ENCODE measurements at regions not wholly inside any gene's neighbourhood (a gene's known extent, or its start where the extent isn't known, plus 50 kb on each side); places are given as distances from the start of the nearest gene placed in this dataset.
A peak's percentile ranks its signal among the peaks of the same experiment; 100 is the strongest.

DNA sequence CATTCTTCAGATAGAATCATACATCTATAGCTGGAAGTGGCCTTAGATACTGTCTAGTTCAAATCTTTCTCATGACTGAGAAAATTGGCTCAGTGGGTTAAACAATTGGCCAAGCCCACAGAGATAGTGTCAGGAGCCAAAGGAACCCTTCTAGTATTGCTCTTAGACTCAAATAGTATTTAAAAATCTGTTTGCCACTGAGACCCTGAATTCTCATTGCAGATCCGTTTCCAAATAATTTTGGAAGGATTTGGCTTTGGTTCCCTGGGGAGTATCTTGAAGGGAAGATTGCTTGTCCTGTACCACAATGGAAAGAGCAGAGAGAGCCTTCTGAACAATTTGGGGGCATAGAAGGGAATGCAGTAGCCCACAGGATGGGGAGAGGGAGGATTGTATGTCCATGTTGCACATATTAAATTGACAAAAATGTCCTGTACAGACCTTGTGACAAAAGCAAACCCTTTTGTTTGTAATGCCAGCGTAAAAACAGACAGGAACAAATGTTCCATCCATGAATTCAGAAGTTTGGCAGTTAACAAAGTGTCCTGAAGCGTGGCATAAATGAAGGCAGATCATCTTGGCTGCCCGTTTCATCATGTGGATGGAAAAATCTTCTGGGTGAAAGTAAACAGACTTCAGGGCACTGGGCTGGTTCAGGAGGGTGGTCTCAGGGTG is 156.4 kb upstream of the RASGRP1 start:
- Mint-ChIP-seq H3K9me3 (ENCODE audit: low read depth) (no peaks in the 10 kb centered on the region), H3K27me3 (peaks cover 2% of the 10 kb centered on the region), H3K36me3 (ENCODE audit: insufficient read depth) (no peaks in the 10 kb centered on the region), H3K27ac (no peak overlapping the region), H3K4me1 (ENCODE audit: low read depth) (no peaks in the 10 kb centered on the region), H3K4me3 (ENCODE audit: low read depth) (no peak overlapping the region)
- TF ChIP-seq, protein P1, sequence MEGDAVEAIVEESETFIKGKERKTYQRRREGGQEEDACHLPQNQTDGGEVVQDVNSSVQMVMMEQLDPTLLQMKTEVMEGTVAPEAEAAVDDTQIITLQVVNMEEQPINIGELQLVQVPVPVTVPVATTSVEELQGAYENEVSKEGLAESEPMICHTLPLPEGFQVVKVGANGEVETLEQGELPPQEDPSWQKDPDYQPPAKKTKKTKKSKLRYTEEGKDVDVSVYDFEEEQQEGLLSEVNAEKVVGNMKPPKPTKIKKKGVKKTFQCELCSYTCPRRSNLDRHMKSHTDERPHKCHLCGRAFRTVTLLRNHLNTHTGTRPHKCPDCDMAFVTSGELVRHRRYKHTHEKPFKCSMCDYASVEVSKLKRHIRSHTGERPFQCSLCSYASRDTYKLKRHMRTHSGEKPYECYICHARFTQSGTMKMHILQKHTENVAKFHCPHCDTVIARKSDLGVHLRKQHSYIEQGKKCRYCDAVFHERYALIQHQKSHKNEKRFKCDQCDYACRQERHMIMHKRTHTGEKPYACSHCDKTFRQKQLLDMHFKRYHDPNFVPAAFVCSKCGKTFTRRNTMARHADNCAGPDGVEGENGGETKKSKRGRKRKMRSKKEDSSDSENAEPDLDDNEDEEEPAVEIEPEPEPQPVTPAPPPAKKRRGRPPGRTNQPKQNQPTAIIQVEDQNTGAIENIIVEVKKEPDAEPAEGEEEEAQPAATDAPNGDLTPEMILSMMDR (IDR thresholded peaks at IDR 0.05; ENCODE audit: unreplicated experiment) = no peak
- no peak for DNase-seq (ENCODE audit: low spot score, unreplicated experiment)

DNA sequence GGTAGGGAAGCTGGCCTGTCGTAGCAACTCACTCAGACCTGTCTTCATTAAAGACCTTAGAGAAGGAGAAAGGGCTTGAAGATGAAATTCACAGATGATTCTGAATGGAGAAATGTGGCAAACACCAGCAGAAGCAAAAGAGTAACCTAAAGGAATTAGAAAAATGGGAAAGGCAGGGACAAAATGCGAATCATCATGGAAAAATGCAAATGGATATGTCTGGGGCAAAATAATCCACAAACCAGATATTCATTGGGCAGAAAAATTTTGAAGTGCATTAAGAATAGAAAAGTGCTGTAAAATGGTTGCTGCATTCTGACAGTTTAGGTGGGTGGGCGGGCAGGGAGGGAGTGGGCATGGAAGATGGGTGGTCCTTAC is 156.9 kb upstream of the RASGRP1 start:
- Mint-ChIP-seq H3K9me3 (ENCODE audit: low read depth) (no peaks in the 10 kb centered on the region), H3K27ac (no peak overlapping the region), H3K4me3 (ENCODE audit: low read depth) (no peak overlapping the region), H3K36me3 (ENCODE audit: insufficient read depth) (no peaks in the 10 kb centered on the region), H3K27me3 (peaks cover 6% of the 10 kb centered on the region), H3K4me1 (ENCODE audit: low read depth) (no peaks in the 10 kb centered on the region)
- DNase-seq (ENCODE audit: low spot score, unreplicated experiment) = no peak
- TF ChIP-seq, protein P1 (IDR thresholded peaks at IDR 0.05; ENCODE audit: unreplicated experiment) = no peak

DNA sequence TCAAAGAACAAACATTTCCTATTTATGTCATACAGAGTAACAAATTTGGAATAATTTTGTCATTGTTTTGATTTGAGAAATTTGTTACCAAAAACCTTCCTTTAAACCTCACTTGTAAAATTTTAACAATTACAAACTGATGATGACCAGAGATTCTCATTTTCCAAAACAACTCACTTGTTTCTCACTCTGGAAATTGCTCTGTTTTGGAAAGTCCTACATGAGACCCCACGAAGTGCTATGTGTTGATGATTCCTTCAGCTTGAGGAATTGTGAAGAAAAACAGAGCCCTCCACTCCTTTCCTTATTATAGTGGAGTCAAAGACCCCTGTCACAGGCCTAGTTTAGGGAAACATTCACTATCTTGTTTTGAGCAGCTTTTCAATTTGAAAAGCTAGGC is 157.6 kb upstream of the RASGRP1 start:
- DNase-seq (ENCODE audit: low spot score, unreplicated experiment) = no peak
- Mint-ChIP-seq H3K4me1 (ENCODE audit: low read depth) (no peaks in the 10 kb centered on the region), H3K9me3 (ENCODE audit: low read depth) (no peaks in the 10 kb centered on the region), H3K27ac (no peak overlapping the region), H3K27me3 (peaks cover 10% of the 10 kb centered on the region), H3K36me3 (ENCODE audit: insufficient read depth) (no peaks in the 10 kb centered on the region), H3K4me3 (ENCODE audit: low read depth) (no peak overlapping the region)
- TF ChIP-seq, protein P1 (IDR thresholded peaks at IDR 0.05; ENCODE audit: unreplicated experiment) = no peak

DNA sequence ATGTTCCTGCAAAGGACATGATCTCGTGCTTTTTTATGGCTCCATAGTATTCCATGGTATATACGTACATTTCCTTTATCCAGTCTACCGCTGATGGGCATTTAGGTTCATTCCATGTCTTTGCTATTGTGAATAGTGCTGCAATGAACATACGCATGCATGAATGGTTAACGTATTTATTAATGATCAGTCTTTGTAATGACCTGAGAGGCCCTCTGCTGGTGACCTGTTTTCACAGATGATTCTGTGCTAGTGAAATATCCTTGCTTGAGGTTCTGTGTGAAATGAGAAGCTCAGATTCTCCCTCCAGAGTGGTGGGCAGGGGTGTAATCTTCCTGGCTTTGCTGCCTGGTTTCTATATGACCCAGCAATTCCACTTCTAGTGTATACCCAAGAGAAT is 160.2 kb upstream of the RASGRP1 start:
- no peaks in the 10 kb centered on the region for H3K9me3 Mint-ChIP-seq (ENCODE audit: low read depth)
- H3K4me1 Mint-ChIP-seq (ENCODE audit: low read depth) = no peaks in the 10 kb centered on the region
- TF ChIP-seq, protein P1 (IDR thresholded peaks at IDR 0.05; ENCODE audit: unreplicated experiment) = peak; percentile 14
- peaks cover 10% of the 10 kb centered on the region for H3K27me3 Mint-ChIP-seq
- no peak overlapping the region for H3K4me3 Mint-ChIP-seq (ENCODE audit: low read depth)
- no peak for DNase-seq (ENCODE audit: low spot score, unreplicated experiment)
- no peak overlapping the region for H3K27ac Mint-ChIP-seq
- no peaks in the 10 kb centered on the region for H3K36me3 Mint-ChIP-seq (ENCODE audit: insufficient read depth)

DNA sequence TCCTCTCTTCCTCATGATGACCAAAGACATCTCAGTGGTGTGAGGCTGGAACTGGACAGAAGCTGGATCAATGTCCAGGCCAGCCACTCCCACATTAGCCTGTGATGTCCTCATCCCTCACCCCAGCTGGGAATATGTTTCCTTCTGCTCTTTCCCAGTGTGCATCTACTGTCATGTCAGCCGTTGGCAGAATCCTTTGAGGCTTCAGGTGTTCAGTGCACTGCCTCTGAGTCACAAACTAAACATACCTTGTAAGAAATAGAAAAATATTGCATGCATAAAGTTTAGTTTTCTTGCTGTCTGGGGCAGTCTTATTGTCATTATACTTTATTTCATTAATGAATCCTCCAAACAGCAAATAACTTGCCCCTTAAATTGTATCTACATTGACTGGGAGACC is 161.6 kb upstream of the RASGRP1 start:
- H3K4me3 Mint-ChIP-seq (ENCODE audit: low read depth) = no peak overlapping the region
- no peak overlapping the region for H3K27ac Mint-ChIP-seq
- H3K27me3 Mint-ChIP-seq = peaks cover 10% of the 10 kb centered on the region
- TF ChIP-seq, protein P1 (IDR thresholded peaks at IDR 0.05; ENCODE audit: unreplicated experiment) = no peak
- H3K9me3 Mint-ChIP-seq (ENCODE audit: low read depth) = no peaks in the 10 kb centered on the region
- no peaks in the 10 kb centered on the region for H3K4me1 Mint-ChIP-seq (ENCODE audit: low read depth)
- DNase-seq (ENCODE audit: low spot score, unreplicated experiment) = no peak
- no peaks in the 10 kb centered on the region for H3K36me3 Mint-ChIP-seq (ENCODE audit: insufficient read depth)

All from progenitor cell of endocrine pancreas (in vitro differentiated cells).